ENCODE measurements at regions not wholly inside any gene's neighbourhood (a gene's known extent, or its start where the extent isn't known, plus 50 kb on each side); places are given as distances from the start of the nearest gene placed in this dataset.
A peak's percentile ranks its signal among the peaks of the same experiment; 100 is the strongest.

DNA sequence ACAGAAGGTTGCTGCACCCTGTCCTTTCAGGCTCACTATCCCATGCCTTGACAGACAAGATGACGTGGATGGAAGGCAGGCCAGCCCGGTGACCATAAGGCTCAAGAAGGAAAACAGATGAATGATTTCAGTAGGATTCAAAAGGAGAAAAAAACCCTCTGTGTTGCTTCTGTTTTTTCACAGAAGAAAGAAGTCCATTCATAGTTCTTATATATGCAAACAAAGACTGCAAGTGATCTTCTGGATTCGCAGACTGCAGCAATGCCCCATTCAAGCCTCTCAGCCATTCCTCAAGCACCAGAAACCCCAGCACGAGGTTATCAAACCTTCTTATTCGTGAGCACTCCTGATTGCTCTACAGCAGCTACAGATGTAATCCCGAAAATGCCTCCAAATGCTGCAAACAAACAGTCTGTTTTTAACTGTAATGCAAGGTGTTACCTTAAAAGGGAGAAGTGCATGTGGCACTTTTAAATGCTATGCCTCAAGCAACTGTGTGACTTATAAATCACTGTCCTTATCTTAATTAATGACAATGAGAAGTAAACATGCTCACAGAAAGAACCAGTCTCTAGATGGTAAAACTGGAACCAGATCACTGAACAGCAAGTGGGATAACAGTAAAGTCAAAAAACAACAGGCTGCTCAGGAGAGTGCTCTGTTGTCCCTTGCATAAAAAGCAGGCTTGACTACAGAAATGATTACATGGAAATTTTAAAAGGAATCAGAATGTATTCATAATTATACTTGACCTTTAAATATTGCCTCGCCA lies 173.9 kb downstream of the HHIPL2 start:
- TF ChIP-seq, protein P1, sequence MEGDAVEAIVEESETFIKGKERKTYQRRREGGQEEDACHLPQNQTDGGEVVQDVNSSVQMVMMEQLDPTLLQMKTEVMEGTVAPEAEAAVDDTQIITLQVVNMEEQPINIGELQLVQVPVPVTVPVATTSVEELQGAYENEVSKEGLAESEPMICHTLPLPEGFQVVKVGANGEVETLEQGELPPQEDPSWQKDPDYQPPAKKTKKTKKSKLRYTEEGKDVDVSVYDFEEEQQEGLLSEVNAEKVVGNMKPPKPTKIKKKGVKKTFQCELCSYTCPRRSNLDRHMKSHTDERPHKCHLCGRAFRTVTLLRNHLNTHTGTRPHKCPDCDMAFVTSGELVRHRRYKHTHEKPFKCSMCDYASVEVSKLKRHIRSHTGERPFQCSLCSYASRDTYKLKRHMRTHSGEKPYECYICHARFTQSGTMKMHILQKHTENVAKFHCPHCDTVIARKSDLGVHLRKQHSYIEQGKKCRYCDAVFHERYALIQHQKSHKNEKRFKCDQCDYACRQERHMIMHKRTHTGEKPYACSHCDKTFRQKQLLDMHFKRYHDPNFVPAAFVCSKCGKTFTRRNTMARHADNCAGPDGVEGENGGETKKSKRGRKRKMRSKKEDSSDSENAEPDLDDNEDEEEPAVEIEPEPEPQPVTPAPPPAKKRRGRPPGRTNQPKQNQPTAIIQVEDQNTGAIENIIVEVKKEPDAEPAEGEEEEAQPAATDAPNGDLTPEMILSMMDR (IDR thresholded peaks at IDR 0.05; ENCODE audit: control insufficient read depth, insufficient read depth, low read depth, low read length, missing control alignments) = no peak
- H3K4me3 ChIP-seq (ENCODE audit: control insufficient read depth, low read depth, low read length) = no peak overlapping the region
- DNase-seq (ENCODE audit: low read depth) = no peak

DNA sequence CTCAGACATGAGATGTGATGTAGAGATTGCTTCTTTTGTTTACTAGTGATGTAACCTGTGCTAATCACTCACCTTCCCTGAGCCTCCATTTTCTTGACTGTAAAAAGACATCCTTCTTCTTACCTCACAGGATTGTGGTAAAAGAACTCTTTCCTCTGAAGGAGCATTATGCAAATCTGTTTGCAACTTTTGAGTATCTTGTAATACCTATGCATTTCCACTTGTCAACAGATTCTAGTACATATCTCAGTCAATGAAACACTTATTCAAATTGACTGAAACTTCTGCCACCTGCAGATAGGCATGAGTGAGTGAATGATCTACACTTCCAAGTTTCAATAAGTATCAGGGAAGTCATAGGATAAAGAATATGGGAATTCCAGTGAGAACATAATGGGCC lies 174.7 kb downstream of the HHIPL2 start:
- no peak for DNase-seq (ENCODE audit: low read depth)
- TF ChIP-seq, protein P1 (IDR thresholded peaks at IDR 0.05; ENCODE audit: control insufficient read depth, insufficient read depth, low read depth, low read length, missing control alignments) = no peak
- H3K4me3 ChIP-seq (ENCODE audit: control insufficient read depth, low read depth, low read length) = no peak overlapping the region

DNA sequence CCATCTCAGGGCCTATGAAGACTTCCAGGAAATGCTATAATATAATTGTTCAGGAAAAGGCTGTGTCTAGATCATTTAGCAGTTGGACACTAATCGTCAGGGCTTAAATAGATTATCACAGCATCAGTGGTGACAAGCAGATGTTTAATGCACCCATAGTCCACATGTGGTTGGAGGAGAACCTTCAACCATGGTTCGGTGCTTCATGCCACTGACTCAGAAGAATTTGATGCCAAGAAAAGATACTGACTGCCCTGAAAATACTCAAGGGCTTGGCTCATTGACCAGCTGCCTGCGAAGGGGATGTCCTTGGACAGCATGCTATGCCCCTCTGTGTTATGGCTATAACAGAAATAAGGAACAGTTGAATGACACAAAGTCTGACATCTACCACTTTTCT lies 175.7 kb downstream of the HHIPL2 start:
- TF ChIP-seq, protein P1 (IDR thresholded peaks at IDR 0.05; ENCODE audit: control insufficient read depth, insufficient read depth, low read depth, low read length, missing control alignments) = no peak
- no peak for DNase-seq (ENCODE audit: low read depth)

DNA sequence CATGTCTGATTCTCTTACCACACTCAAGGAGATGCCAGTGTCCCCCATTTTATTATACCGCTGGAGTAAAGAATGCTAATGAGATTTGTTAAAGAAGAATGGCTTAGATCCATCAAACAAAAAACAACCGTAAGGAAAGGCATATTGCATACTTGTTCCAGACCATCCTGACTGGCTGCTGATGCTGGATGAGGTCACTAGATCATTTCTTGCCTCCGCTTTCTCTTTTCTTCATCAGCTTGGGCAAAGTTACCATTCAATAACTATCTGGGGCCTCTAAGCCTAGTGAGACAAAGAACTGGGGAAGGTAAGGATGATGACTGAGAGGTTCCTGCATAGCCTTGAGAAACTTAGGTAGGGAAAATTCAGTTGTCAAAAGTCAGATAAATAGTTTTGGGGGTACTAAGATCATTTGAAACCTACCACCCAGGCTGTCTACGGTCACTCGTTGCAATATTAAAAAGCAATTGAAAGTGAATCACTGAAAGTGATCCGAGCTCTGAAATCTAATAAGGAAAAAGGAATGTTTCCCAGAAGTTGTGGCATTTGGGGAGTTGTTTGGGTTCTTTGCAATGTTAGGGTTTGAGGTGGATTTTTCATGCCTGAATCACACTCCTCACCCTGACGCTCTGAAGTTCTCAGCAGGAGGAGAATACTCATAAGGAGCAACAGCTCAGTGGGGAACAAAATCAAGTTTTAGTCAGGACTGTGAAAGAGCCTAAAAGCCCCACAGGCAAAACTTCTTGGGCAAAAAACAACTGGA lies 176.8 kb downstream of the HHIPL2 start:
- TF ChIP-seq, protein P1 (IDR thresholded peaks at IDR 0.05; ENCODE audit: control insufficient read depth, insufficient read depth, low read depth, low read length, missing control alignments) = no peak
- H3K4me3 ChIP-seq (ENCODE audit: control insufficient read depth, low read depth, low read length) = no peak overlapping the region
- DNase-seq (ENCODE audit: low read depth) = peak; percentile 92

More for the DNA sequence above, 175.7 kb downstream of the HHIPL2 start:
- H3K4me3 ChIP-seq (ENCODE audit: control insufficient read depth, low read depth, low read length) = no peak overlapping the region

DNA sequence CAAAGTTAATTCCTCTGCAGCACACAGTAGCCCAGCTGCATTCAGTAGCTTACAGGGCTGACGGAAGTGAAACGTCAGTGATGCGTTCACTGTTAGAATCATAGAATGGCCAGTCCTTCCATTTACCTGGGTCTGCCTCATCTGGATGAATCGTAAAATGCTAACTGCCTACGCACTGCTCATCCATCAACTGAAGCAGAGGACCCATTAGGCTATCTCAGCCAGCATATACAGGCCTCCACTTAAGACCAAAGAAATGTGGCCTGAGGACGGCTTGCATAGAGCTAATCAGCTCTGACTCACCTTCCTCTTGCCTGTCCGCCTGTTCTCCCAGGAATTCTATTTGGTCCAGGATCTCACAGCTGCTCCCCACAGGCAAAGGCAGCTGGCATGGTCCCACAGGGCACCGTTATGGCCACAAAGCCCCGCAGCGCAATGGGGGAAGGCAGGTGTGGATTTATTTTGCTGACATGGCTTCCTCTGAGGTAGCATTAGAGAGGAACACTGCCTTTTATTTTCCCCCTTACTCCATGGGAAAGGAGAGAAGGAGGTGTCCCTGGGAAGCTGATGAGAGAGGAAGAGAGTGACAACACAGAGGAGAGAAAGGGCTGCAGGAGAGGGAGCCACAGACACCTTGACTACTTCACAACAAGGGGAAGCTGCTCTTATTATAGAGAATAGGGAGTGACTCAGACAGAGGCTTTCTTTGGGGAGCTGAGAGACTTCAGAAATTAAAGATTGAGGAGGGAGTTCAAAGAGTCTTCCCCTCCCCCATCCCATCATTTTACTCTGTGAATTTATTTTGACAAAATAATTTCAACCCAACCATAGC lies 177.6 kb downstream of the HHIPL2 start:
- peak; percentile 57 for DNase-seq (ENCODE audit: low read depth)
- H3K4me3 ChIP-seq (ENCODE audit: control insufficient read depth, low read depth, low read length) = no peak overlapping the region

DNA sequence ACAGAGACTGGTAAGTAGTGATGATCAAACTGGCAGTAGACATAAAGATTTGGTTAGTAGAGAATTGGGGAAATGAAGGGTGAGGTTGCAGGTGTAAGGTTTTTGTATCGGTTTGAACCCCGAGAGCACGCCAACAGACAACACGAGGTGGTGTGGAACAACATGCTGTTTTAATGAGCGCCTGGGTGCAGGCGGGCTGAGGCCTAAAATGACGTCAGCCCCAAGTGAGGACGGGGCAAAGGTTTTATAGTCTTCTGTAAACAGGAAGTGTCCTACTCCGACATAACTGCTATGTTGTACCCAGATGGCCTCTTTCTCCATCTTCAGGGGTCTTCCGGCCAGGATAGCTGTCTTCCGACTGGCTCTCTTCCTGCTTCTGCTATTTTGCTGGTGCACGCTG lies 178.8 kb downstream of the HHIPL2 start:
- H3K4me3 ChIP-seq (ENCODE audit: control insufficient read depth, low read depth, low read length) = no peak overlapping the region
- TF ChIP-seq, protein P1 (IDR thresholded peaks at IDR 0.05; ENCODE audit: control insufficient read depth, insufficient read depth, low read depth, low read length, missing control alignments) = no peak
- no peak for DNase-seq (ENCODE audit: low read depth)

More for the DNA sequence above, 177.6 kb downstream of the HHIPL2 start:
- TF ChIP-seq, protein P1 (IDR thresholded peaks at IDR 0.05; ENCODE audit: control insufficient read depth, insufficient read depth, low read depth, low read length, missing control alignments) = no peak

All from AG09309 (cell line).